Muscle of back (tissue), 3 donors: ENCODE measurements at regions not wholly inside any gene's neighbourhood (a gene's known extent, or its start where the extent isn't known, plus 50 kb on each side); places are given as distances from the start of the nearest gene placed in this dataset.
"Not testable (repeated sequence)": the region's sequence is repeated elsewhere in the genome, so short reads cannot be mapped to it uniquely, and the experiment has no call there.

Experiments used
- DNase-seq, 3 donors: peaks; one replicate each; pipeline versions ENCODE4 v3.0.0 to v3.0.0-alpha.2; 2013

DNA sequence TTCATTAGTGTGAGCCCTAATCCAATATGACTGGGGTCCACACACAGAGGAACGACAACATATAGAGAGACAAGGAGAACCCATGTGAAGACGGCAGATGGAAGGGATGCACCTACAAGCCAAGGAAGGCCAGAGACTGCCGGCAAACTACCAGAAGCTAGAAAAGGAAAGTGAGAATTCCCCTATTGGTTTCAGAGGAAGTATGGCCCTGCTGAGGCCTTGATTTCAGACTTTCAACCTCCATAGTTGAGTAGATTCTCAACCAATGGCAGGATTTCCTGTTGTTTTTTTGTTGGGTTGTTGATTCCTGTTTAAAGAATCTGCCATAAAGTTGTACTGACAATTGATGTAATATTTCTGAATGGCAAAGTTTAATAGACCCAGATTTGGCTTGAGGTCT, 241.5 kb downstream of the SATB2 start:
- DNase-seq = no peak

DNA sequence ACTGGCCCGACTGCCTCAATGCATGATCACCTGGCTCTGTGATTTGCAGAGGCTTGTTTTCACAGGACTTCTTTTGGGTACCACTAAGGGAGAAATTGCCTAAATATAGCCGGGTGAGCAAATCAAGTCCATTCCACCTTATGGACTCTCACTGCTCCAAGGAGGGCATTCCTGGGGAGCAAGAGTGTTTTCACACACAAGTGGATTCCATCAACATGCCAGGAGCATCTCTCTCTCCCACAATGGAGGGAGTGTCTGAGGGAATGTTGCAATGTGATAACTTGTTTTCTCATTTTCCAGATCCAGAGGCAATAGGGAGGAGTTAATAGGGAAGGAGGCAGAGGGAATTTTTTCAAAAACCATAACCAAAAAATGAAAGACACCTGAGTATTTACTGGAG, 250.7 kb downstream of the SATB2 start:
- no peak for DNase-seq

DNA sequence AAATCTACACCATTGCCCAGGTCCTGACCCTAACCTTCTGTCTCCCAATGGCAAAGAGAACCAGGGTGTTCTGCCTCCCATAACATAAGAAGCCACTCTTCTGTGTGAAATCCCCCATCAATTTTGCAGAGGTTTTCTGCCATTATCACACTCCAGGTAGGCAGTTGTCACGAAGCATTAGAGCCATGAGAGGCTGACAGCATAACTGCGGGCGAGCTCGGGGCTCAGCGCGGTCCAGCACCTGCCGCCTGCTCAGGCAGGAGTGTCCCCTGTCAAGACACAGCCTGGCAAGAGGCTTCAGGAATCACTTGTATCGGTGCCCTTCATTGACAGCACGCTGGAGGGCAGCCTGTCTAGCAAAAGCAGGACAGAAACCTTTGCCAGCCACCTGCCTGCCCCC, 251.2 kb downstream of the SATB2 start:
- DNase-seq = no peak

DNA sequence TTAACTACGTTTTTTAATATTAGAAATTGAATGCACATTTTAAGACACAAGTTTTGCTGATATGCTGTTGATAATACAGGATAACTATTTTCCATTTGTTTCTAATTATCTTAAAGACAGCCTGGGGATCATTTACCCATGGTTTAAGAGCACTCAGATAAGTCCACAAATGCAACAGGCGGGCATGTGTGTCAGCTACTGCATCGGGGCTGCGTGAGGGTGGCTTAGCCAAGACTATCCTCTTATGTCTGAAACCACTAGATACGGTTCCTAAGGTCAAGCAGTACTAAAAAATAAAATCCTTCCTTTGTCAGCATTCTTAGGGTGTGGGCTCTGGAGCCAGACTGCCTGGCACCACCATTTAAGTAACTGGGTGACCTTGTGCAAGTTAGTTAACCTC, 254.8 kb downstream of the SATB2 start:
- DNase-seq = no peak

DNA sequence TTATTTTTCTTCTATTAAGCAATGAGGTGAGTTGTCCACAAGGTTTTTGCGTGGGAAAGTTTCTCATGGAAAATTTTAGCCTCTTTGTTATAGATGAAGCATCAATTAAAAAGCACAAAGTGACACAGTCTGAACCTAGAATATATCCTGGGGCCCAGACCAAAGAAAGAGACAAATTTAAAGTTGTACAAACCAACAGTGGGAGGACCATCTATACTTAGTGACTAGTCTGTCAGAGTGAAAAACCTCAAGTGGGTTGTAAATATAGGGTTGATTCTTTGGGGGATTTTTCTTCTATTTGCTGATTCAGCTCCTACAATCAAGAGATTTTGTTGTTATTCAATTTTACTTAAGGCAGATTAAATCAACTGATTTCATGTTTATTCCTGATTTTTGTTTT, 256.2 kb downstream of the SATB2 start:
- no peak for DNase-seq

DNA sequence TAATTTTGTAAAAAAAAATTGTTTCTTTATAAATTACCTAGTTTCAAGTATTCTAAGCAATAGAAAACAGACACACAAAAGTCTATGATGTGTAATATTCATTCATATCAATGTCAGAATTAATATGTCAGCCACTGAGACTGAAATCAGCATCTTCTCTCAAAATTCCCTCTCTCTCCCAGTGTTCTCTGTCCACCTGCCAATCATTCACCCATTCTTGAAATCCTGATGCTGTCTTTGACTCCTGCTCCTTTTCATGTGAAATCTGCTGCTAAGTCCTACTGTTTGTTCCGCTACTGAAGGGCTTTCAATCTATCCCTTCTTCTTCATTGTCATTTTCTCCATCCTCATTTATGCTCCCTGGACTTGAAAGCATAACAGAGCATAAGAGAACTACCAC, 257.9 kb downstream of the SATB2 start:
- no peak for DNase-seq

DNA sequence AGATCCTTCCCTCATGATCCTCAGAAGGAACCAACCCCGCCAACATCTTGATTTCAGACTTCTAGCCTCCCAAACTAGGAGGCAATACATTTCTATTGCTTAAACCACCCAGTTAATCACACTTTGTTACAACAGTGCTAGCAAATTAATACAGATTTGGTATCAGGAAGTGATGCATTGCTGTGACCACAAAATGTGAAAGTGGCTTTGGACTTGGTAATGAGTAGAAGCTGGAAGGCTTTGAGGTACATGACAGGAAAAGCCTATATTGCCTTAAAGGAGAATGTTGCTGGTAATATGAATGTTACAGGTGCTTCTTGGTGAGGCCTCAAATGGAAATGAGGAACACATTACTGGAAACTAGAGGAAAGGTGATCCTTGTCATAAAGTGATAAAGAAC, 260.3 kb downstream of the SATB2 start:
- no peak for DNase-seq

DNA sequence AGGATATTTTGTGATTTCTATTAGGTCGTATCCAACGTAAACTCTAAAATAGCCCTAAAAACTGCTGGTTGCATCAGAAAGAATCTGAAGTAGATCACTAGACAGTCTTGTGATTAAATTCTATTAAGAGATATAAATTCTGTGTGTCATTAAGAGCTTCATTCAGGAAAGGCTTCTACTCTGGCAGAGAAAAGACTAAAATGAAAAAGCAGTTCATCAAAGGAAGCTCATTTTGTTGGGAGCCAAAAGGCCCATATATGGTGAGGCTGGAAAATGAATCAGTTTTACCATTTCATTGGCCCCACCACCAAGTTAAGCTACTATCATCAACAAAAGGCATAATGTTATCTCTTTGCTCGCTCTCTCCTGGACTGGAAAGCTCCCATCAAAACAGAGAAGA, 261.1 kb downstream of the SATB2 start:
- DNase-seq = no peak

DNA sequence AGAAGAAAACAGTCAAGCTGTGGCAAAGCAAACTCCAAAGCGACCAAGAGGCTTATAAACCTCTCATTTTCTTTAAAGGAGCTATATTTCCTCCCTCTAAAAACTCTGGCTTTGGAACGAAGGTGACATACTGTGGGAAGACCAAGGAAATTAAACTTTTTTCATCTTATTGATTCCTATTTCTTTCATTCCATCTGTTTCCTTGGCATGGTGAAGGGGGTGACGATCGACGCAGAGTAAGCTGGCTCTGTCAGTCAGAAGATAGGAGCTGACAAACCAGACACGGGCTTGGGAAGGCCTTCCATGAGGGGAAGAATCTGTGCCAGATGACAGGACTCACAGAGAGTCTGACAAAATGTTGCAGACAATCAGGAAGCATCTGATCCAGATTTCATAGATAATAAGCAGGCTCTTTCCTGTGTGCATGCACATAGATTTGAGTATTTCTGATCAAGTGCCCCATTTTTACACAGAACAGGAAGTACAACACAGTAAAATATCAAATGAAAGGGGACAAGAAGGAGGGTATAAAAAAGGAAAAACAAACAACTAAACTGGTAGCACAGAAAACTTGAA, 261.7 kb downstream of the SATB2 start:
- no peak for DNase-seq

DNA sequence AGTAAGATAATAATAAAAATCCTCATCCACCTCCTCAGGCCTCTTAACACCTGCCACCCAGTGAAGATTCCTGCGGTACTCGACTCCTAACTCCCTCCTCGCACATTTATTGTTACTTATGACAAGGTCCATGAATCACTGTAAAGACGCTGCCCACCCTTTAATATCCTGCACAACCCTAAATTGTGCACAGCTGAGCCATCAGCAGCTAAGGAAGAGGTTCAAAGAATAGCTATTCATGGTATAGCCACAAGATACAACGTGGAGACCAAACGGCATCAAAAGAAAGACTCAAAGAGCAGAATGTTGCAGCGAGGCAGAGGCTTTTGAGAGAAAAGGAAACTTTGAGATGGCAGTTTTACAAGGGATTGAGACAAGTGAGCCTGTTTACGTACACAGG, 266.3 kb downstream of the SATB2 start:
- DNase-seq = no peak

DNA sequence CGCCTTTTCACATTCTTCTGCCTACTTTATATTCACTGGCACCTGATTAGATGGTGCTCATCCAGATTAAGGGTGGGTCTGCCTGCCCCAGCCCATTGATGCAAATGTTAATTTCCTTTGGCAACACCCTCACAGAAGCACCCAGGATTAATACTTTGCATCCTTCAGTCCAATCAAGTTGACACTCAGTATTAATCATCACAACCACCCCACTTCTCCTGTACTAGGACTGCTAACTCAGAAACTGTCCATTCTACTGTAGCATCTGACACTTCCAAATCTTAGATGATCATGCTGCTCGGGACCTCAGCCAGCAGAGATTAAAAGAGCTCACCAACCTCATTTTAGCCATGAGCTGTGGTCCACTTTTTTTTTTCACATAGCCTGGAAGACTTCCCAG, 268.5 kb downstream of the SATB2 start:
- no peak for DNase-seq

DNA sequence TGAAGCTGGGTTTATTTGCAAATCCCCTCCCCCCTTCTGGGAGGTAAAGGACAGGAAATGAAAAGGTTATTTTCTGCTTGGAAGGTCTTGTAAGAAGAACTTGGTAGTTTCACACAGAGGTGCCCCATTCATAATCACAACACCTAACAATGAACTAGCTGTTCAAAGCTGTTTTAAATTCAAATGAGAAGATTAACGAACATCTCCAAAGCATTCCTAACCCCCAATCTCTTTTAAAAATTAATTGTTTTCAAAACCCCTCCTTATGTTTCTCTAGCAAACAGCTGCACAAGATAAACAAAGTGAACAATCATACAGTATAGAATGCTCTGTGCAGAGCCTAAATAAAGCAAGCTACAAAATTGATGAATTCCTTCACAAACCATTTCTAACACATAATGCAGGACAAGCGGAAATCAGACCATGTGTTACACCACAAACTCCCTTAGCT, 271.4 kb downstream of the SATB2 start:
- DNase-seq = no peak

DNA sequence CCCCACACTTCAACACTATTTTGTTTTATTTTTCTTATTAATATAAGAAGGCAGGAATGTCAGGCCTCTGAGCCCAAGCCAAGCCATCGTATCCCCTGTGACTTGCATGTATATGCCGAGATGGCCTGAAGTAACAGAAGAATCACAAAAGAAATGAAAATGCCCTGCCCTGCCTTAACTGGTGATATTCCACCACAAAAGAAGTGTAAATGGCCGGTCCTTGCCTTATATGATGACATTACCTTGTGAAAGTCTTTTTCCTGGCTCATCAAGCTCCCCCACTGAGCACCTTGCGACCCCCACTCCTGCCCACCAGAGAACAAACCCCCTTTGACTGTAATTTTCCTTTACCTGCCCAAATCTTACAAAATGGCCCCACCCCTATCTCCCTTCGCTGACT, 272.6 kb downstream of the SATB2 start:
- not testable (repeated sequence) for DNase-seq

DNA sequence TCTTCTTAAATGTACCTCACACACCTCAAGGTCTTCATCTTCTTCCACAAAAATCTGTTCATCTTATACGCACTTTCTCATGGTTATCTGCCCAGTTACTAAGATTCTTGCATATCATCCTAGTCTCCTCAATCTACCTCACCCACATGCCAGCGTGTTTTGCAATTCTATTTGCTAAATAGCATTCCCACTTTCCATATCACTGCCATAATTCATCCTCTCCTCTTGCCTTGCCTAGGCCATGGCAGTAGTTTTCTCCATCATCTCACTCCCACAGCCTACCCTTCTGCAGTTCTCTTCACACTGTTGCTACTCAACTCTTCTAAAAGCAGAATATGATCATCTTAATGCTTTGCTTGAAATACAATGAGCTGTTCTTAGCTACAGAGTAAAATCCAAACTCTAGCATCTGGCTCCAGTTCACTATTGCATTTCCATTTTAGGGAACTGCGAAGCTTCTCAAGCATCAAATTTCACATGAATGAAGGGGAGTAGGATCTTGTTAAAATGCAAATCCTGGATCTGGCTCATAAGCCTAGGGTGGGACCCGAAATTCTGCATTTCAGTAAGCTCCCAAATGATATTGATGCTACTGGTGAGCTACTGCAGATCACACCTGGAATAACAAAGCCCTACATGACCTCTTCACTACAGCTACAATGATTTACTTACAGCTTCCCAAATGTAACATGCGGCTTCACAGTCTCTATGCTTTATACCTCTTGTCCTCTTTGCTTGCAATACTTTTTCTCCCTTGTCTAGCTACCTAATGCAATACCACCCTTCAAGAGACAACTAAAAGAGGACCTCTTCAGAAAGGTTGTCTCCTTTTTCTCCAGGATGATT, 293.9 kb downstream of the SATB2 start:
- DNase-seq = no peak

DNA sequence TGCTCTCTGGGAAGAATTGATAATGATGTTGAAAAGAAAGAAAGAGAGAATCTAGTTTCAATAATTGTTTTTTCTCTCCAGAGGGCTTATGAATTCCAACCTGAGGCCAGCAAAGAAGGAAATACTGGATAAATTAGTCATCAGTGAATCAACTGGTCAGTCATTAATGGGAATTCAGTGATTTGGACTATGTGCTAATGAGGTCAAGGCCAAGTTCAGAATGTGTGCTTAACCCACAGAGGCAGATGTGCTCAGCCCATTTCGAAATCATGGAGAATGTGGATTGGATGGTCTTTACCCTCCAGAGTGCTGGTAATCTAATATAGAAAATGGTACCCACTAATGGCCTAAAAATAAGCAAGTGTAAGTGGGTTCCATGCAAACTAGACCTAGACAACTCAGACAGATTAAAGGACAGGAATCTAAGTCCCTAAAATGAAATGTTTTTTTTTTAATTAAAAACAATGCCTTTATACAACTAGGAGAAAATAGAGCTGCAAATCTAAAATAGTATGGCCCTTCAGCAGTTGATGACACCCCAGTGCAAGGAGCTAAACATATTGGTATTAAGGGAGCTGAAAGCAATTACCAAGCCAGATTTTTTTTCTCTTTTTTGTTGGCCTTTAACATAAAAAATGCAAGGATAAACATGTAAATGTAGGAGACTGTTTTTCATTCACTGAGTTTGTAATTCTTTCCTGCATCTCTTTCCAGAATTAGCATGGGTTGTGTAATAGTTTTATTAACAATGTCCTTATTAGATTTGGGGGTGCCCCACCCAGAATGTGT, 296.9 kb downstream of the SATB2 start:
- DNase-seq = peak in 1 of 3 donors; percentile 21

DNA sequence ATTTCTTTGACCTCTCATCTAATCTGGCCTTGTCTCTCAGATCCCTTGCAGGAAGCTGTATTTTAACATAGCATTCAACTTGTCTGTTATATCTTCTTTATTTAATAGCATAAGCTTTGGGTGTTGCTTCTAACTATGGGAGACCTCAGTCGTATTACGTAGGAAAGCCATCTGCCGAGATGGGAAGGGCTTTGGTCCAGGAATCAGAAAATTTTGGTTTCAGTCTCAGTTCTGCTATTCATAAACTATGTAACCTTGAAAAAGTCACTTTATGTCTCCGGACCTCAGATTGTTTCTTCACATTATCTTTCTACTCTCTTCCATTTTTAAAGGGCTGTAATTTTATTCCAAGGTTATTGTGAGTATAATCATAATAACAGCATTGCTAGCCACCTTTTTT, 297.7 kb downstream of the SATB2 start:
- no peak for DNase-seq

DNA sequence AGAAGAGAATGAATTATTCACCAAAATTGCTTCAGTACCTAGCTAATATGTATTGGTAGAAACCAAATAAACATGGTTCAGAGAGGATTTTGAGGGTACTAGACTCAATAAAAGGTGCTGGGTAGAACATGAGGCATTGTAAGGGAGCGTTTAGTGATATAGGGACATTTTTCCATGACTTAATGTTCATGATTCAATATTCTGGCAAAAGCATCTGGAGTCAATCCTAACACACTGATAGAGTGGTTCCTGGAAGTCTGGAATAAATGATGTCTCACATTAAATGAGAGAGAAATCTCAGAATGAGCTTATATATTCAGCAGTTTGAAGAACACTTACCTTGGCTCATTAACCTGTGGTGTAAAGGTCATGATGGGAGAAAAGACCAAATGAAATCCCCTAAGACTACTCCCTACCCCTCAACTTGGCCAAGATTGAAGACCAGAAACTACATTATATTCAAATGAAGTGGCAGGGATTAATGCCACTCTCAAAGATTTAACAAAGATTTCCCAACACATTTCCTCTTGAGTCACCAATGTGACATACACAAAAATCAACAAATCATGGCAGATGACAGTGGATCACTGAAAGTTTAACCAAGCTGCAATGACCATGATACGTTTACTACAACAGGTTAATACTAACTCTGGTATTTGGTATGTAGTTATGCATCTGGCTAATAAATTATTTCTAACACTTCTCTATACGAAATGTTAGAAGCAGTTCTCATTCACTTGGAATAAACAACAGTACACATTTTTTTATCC, 309.5 kb downstream of the SATB2 start:
- no peak for DNase-seq

DNA sequence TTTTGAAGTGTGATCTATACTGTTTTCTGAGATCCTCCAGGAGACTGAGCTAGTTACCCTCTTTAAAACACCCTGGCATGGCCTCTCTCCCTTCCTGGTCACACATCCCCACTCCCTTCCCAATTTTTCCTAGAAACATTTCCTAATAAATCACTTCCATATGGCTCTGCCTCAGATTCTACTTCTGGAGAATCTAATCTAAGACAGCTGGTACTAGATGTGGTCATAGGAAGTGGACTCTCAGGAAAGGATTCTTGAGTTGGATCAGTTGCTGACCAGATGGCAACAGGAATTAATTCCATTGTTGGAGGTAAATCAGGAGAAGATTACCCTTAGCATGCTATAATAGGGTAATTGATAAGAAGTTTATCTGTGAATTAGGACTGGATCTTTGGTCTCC, 310.5 kb downstream of the SATB2 start:
- no peak for DNase-seq

DNA sequence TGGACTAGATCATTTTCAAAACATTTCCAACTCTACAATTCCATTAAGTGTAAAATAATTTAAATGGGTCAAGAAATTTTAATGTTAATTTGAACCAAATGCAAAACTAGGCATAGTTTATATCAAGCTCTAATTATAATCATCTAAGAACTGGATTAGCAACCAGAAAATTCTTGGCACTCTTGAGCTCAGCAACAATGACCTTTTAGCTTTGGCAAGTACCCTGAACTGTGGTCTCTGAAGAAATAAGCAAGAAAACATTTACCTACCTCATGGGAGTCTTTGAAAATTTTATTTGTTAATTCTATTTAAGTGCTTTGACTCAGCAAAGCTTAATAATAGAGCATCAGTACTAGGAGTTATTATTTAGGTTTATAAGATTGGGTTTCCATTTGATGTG, 313.2 kb downstream of the SATB2 start:
- no peak for DNase-seq

DNA sequence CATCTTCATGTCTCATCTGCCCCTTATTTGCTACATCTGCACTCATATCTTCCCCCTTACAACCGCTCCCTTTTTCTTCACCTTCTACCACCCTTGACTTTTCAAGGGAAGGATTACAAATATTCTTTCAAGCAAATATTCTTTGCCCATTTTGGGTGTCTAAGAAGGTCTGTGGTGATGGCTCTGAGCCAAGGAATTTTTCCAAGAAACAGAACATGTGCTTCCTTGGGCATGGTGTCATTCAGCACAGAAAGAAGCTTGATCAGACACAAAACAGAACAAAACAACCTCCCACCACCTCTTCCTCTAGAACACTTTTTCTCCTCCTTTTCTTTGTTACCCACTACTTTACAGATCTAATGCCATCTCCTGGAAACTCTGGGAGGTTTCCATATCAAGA, 313.7 kb downstream of the SATB2 start:
- no peak for DNase-seq

DNA sequence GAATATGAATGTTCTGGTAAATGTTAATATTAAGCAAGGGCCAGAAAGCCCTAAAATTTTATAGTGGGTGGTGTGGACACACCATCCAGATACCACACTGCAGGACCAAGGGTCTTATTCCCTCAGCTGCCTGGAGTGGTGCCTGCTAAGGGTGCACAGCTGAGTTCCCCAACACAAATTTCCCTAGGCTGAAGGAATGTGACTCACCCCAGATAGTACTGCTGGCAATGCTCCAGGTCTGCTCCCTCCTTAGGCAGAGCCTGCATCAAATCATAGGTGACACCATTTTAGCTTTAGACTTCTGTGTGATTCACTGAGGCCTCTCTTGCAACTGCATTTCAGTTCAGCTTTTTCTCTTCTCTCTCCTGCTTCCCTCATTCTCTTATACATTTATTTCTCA, 321.1 kb downstream of the SATB2 start:
- DNase-seq = peak in 1 of 3 donors; percentile 54

DNA sequence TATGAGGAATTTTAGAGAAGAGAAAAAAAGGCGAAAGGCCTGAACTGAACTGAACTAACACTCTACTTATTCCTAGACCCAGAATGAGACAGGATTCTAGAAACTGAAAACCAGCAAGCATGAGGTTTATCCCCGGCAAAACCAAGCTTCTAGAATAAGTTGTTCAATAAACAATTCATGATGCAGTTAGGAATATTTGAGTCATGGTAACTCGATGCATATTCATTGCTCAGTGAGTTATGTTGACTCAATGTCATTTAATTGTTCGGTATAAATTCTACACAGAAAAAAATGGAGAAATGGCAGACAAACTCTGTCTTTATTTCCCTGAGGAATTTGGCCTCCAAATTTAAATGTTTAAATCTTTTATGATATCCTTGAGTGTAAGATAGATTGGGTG, 321.5 kb downstream of the SATB2 start:
- DNase-seq = no peak
